ENCODE measurements at regions not wholly inside any gene's neighbourhood (a gene's known extent, or its start where the extent isn't known, plus 50 kb on each side); places are given as distances from the start of the nearest gene placed in this dataset.
"Not testable (repeated sequence)": the region's sequence is repeated elsewhere in the genome, so short reads cannot be mapped to it uniquely, and the experiment has no call there.

DNA sequence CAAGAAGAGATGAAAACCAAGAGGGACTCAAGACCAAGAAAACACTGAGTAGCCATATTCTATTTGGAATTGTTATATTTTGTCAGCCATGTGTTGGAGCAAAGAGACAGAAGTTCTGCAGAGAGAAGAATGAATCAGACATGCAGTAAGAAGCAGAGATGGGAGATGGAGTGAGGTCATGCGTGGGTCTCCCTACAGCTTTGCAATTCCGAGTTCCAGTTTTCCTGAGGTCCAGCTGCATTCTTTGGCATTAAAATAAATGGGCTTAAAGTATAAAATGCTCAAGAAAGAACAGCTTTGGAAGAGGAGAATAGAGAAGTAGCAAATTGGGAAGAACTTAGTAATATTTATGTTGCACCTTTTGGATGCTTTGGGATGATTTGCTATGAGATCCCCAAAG lies 361.6 kb downstream of the NPR3 start:
- no peak for DNase-seq

DNA sequence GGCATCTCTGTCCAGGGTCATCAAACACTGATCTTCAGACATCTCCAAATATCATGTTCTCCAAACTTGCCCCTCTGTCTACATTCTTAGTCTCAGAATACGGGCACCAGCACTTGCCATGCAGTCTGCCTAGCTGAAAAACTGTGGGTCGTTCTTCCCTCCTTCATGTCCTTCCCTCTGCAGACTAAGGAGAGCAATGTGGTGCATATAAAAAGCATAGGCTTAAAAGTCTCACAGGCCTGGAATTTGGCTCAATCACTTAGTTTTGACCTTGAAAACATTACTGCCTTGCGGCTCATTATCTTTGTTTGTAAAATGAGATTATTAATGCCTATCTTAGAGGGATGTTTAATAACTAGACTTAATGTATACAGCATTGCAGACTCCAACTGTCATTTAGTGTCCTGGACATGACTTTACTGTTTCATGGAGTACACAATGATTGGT lies 362.8 kb downstream of the NPR3 start:
- no peak for DNase-seq

- no peak for DNase-seq
These were observed 363.4 kb downstream of the NPR3 start for GRCh38 chr5:33074548-33074947.

DNA sequence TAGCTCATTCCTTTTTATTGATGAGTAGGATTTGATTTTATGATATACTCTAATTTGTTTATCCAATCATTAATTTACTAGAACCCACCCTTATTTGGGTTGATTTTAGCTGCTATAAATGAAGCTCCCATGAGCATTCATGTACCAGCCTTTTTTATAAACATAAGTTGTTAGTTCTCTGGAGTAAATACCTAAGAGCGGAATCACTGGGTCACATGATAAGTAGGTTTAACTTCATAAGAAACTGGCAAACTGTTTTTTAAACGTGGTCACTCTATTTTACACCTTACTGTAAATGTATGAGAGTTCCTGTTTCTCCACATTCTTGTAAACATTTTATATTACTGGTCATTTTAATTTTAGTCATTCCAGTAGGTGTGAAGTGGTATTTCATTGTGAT lies 364.6 kb downstream of the NPR3 start:
- no peak for DNase-seq

DNA sequence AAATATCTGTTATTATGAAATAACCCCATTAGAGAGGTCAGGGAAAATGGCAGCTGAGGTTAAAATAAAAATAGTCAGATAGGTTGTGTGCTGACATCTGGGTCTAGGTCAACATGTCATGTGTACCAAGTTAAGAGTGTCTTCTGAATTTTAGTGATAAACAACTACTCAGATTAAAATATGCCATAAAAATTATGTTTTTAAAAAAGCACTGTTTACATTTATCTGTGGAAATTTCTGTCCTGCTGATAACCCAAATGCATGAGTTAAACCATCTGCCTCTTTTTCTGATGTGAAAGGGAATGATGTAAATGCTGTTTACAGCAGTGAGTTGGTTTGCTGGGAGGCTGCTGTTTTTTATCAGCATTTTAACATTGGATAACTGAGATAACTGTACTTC lies 361.2 kb upstream of the TARS1 start:
- DNase-seq, result no peak

- no peak for DNase-seq
These were observed 360.5 kb upstream of the TARS1 start for GRCh38 chr5:33080287-33080686.

GRCh38 chr5:33088176-33088575 lies 352.6 kb upstream of the TARS1 start:
- no peak for DNase-seq

DNA sequence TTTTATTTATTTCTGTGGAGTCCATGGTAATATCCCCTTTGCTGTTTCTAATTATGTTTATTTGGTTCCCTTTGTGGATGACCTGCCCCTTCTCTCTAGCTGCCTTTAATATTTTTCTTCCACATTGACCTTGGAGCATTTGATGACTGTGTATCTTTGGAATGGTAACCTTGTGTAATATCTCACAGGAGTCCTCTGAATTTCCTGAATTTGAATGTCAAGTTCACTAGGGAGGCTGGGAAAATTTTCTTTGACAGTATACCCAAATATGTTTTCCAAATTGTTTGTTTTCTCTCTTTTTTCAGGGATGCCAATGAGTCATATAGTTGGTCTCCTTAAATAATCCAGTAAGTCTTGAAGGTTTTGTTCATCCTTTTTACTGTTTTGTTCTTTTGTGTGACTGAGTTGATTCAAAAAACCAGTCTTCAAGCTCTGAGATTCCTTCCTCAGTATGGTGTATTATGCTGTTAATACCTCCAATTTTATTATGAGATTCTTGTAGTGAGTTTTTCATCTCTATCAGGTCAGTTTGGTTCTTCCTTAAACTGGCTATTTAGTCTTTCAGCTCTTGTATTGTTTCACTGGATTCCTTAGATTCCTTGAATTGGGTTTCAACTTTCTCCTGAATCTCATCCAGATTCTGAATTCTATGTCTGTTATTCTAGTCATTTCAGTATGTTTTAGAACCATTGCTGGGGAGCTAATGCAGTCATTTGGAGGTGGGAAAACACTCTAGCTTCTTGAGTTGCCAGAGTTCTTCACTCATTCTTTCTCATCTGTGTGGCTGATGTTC lies 349.0 kb upstream of the TARS1 start:
- DNase-seq, result no peak

DNA sequence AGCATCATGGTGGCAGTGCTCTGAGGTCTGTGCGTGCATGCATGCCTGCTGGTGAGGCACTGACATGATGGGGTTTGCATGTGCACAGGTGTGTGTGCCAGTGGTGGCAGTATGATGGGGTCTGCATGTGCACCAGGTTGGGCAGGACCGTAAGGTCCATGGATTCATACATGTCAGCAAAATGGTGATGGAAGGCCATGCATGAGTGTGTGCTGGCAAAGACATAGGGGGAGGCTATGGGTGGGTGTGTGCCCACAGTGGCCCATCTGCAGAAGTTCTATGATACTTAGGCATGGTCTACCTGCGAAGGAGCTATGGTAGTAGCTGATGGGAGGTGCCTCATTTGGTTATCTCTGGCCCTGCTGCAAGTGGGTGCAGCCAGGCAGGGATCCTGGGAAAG lies 348.0 kb upstream of the TARS1 start:
- no peak for DNase-seq

DNA sequence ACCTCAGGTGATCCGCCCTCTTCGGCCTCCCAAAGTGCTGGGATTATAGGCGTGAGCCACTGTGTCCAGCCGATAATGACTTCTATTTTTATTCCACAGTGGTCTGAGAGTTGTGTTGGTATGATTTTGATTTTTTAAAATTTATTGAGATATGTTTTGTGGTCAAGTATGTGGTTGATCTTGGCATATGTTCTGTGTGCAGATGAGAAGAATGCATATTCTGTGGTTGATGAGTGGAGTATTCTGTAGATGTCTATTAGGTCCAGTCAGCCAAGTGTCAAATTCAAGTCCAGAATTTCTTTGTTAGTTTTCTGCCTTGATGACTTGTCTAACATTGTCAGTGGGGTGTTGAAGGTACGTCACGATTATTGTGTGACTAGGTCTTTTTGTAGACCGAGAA lies 338.2 kb upstream of the TARS1 start:
- no peak for DNase-seq

GRCh38 chr5:33105521-33105941 lies 335.2 kb upstream of the TARS1 start:
- no peak for DNase-seq

GRCh38 chr5:33110496-33110895 lies 330.3 kb upstream of the TARS1 start:
- DNase-seq, result not testable (repeated sequence)

DNA sequence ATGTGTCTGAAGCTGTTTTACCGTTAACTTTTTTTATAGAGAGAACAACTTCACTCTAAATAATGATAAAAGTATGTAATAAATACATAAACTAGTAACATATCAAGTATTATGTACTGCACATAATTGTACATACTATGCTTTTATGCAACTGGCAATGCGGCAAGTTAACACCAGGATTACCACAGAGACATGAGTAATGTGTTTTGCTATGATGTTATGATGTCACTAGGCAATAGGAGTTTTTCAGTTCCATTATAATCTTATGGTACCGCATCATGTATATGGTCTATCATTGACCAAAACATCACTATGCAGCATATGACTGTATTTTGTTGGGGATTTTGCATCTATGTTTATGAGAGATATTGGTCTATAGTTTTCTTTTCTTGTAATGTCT lies 326.4 kb upstream of the TARS1 start:
- DNase-seq, result no peak

DNA sequence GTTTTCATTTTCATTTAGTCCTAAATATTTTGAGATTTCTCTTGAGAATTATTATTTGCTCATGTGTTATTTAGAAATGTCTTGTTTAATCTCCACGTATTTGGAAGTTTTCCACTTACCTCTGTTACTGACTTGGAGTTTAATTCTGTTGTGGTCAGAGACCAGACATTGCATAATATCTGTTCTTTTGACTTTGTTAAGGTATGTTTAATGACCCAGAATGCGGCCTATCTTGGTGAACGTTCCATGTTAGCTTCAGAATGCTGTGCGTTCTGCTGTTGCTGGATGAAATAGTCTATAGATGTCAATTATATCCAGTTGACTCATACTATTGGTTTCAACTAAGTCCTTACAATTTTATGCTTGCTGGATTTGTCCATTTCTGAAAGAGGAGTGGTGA lies 325.3 kb upstream of the TARS1 start:
- no peak for DNase-seq

GRCh38 chr5:33118761-33119415 lies 321.9 kb upstream of the TARS1 start:
- DNase-seq, result no peak

DNA sequence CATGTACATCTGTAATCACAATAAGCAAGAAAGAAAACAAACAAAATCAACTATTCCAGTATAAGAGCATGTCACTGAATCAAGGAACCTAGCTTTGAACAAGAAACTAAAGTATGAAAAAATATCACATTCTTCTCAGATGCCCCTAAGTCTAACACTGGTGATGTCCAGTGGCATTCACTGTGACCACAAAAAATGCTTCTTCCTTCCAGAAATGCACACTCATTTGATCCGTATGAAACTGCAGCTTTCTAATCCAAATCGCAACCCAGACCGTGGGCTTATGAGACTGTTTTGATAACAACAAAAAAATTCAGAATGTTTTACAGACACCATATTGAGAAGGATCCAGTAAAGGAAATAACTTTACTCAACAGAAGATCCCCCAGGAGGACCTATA lies 320.1 kb upstream of the TARS1 start:
- DNase-seq, result no peak

DNA sequence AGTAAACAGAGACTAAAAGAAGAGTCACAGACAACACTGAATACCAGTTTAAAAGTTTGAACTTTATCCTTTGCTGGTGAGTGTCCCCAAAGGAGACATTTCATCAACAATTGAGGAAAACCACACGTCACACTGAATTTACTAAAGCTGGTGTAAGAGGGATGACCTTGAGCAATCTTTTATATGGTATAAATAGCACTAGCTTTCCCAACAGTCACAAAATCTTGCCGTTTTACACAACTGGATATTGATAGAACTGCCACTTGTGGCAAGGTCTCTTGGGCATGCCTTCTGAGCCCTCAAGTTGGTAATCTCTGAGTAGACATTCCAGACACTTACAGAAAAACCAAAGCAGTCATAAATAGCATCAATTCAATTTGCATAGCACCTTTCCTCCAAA lies 311.5 kb upstream of the TARS1 start:
- no peak for DNase-seq

- DNase-seq, result no peak
These were observed 304.0 kb upstream of the TARS1 start for GRCh38 chr5:33136785-33137184.

DNA sequence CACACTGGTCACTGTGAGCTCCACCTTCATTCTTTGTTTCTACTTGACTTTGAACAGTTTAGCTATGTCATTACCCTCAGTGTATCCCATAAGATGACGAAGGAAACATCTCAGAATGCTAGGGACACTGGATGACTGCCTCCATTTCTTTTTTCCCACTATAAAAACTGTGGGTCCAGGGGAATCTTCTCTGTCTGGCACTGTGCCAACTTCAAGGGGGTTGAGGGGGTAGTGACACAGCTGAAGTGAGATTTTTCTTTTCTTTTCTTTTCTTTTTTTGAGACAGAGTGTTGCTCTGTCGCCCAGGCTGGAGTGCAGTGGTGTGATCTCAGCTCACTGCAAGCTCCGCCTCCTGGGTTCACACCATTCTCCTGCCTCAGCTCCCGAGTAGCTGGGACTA lies 302.6 kb upstream of the TARS1 start:
- not testable (repeated sequence) for DNase-seq

- no peak for DNase-seq
These were observed 297.2 kb upstream of the TARS1 start for GRCh38 chr5:33143405-33144123.

- DNase-seq, result no peak
These were observed 293.9 kb upstream of the TARS1 start for GRCh38 chr5:33146881-33147280.

- DNase-seq, result no peak
These were observed 292.7 kb upstream of the TARS1 start for GRCh38 chr5:33148076-33148513.

DNA sequence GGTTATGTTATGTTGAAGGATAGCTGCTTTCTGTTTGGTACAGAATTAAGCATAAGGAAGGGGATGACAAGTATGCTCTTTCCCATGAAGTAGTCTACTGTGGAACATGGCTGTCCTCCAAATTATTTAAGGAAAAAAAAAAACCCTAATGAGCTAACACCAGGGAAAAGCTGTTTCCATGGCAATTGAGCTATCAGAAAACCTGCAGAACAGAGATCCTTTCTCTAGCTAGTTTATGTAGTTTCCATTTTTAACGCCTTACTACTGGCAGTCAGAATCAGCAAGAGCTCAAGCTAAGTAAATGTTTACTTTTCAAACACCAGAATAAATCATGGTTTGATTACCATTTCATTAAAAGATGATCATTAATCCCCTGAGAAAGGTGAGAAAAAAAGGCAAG lies 287.4 kb upstream of the TARS1 start:
- DNase-seq, result no peak

- DNase-seq, result no peak
These were observed 286.9 kb upstream of the TARS1 start for GRCh38 chr5:33153831-33154230.
